ENCODE measurements at regions not wholly inside any gene's neighbourhood (a gene's known extent, or its start where the extent isn't known, plus 50 kb on each side); places are given as distances from the start of the nearest gene placed in this dataset.

DNA sequence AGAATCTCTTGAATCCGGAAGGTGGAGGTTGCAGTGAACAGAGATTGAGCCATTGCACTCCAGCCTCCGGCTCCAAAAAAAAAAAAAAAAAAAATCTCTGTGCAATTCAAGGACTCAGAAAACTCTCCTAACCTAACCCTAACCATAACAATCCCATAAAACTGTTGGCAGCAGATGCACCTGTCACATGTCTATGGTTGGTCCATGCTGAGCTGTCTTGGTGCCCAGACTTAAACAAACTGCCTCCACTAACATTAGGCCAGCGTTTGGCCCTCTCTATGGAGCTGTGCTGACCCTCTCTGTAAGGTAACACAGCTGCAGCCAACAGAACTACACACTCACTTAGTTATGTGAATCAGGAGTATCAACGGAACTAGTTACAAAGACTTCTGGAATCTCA lies 132.5 kb upstream of the PTER start:
- DNase-seq (ENCODE audit: low spot score) = no peak
- in situ Hi-C loops (cut with MboI; ENCODE audit: low sequenced_read_pairs, unreplicated experiment) = no loop called here
- TF ChIP-seq CTCF (IDR thresholded peaks at IDR 0.05; ENCODE audit: borderline replicate concordance, control extremely low read depth, extremely low read depth, insufficient read depth, missing control alignments) = no peak

GRCh38 chr10:16310440-16310839 lies 126.4 kb upstream of the PTER start:
- in situ Hi-C loops (cut with MboI; ENCODE audit: low sequenced_read_pairs, unreplicated experiment) = no loop called here

DNA sequence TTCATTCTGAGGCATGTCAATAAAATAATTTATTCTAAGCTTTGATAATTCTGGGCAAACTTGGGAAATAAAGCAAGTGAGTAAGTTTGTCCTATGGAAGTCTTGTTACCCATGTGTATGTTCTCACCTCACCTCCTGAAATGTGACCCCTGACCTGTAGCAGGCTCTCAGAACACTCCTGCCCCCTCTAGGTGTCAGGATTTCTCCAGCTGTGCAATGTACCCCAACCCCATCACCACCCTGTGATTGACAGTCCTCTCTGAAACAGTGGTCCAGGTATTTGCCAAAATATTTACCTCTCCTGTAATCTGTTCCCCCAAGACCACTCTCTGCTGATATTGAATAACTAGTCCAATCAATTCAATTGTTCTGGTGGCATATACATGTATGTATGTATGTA lies 122.6 kb upstream of the PTER start:
- no peak for DNase-seq (ENCODE audit: low spot score)
- TF ChIP-seq CTCF (IDR thresholded peaks at IDR 0.05; ENCODE audit: borderline replicate concordance, control extremely low read depth, extremely low read depth, insufficient read depth, missing control alignments) = no peak
- in situ Hi-C loops (cut with MboI; ENCODE audit: low sequenced_read_pairs, unreplicated experiment) = no loop called here

More at GRCh38 chr10:16310440-16310839, 126.4 kb upstream of the PTER start:
- no peak for TF ChIP-seq CTCF (IDR thresholded peaks at IDR 0.05; ENCODE audit: borderline replicate concordance, control extremely low read depth, extremely low read depth, insufficient read depth, missing control alignments)
- no peak for DNase-seq (ENCODE audit: low spot score)

- in situ Hi-C loops (cut with MboI; ENCODE audit: low sequenced_read_pairs, unreplicated experiment) = no loop called here
- DNase-seq (ENCODE audit: low spot score) = no peak
- no peak for TF ChIP-seq CTCF (IDR thresholded peaks at IDR 0.05; ENCODE audit: borderline replicate concordance, control extremely low read depth, extremely low read depth, insufficient read depth, missing control alignments)
These were observed 119.9 kb upstream of the PTER start for GRCh38 chr10:16316733-16317390.

- no peak for DNase-seq (ENCODE audit: low spot score)
- in situ Hi-C loops (cut with MboI; ENCODE audit: low sequenced_read_pairs, unreplicated experiment) = no loop called here
- no peak for TF ChIP-seq CTCF (IDR thresholded peaks at IDR 0.05; ENCODE audit: borderline replicate concordance, control extremely low read depth, extremely low read depth, insufficient read depth, missing control alignments)
These were observed 95.2 kb upstream of the PTER start for GRCh38 chr10:16341637-16342036.

GRCh38 chr10:16348891-16349290 lies 87.9 kb upstream of the PTER start:
- in situ Hi-C loops (cut with MboI; ENCODE audit: low sequenced_read_pairs, unreplicated experiment) = no loop called here
- DNase-seq (ENCODE audit: low spot score) = no peak
- no peak for TF ChIP-seq CTCF (IDR thresholded peaks at IDR 0.05; ENCODE audit: borderline replicate concordance, control extremely low read depth, extremely low read depth, insufficient read depth, missing control alignments)

All from GM13976 (cell line).